ENCODE measurements at regions not wholly inside any gene's neighbourhood (a gene's known extent, or its start where the extent isn't known, plus 50 kb on each side); places are given as distances from the start of the nearest gene placed in this dataset.

GRCh38 chr1:78263946-78264345 is 218.2 kb downstream of the GIPC2 start (continued):
- TF ChIP-seq BRF2 (IDR thresholded peaks at IDR 0.05; ENCODE audit: borderline replicate concordance, insufficient read depth, insufficient read length) (no peak), ZNF431 (CRISPR knock-in tag; IDR thresholded peaks at IDR 0.05) (no peak), RBM17 (IDR thresholded peaks at IDR 0.05; ENCODE audit: borderline replicate concordance, low read depth, low read length) (no peak), CBFB (CRISPR knock-in tag; IDR thresholded peaks at IDR 0.05) (no peak), ZC3H11A (IDR thresholded peaks at IDR 0.05; ENCODE audit: low read depth, low read length) (no peak), ZNF444 (CRISPR knock-in tag; IDR thresholded peaks at IDR 0.05) (no peak), ZBTB33 (CRISPR knock-in tag; IDR thresholded peaks at IDR 0.05) (no peak)

GRCh38 chr1:78267513-78268218 is 221.9 kb downstream of the GIPC2 start:
- intact Hi-C loops (cut with micrococcal nuclease): no loop called here
- no TSS peak for BruUV-seq (replicated peaks)
- Histone ChIP-seq H3K9me1 (ENCODE audit: control insufficient read depth, insufficient read depth, low read length) (no peaks in the 10 kb centered on the region), H3K9me3 (replicated peaks; ENCODE audit: control insufficient read depth, insufficient read depth, low read depth, low read length) (no peaks in the 10 kb centered on the region), H3K9ac (ENCODE audit: insufficient read depth in 1 of 2, low read depth in 2 of 2, low read length in 2 of 2) (no peak overlapping the region), H2AFZ (ENCODE audit: low read depth, low read length) (no peak overlapping the region), H3K27me3 (ENCODE audit: control insufficient read depth in 2 of 2, insufficient read depth in 2 of 2, low read length in 2 of 2) (no peaks in the 10 kb centered on the region), H3K27ac (ENCODE audit: extremely low read depth, low read depth, low read length) (no peak overlapping the region), H3K36me3 (ENCODE audit: control insufficient read depth, insufficient read depth, low read length) (no peaks in the 10 kb centered on the region), H3K4me3 (no peak overlapping the region), H3K4me2 (ENCODE audit: insufficient read depth, low read length) (no peak overlapping the region), H4K20me1 (replicated peaks; ENCODE audit: control insufficient read depth, insufficient read depth, low read length) (no peaks in the 10 kb centered on the region), H3K4me1 (replicated peaks in 1 of 2; ENCODE audit: control insufficient read depth in 2 of 2, insufficient read depth in 2 of 2, low read length in 2 of 2) (no peaks in the 10 kb centered on the region), H3K79me2 (ENCODE audit: control insufficient read depth, insufficient read depth, low read length) (no peaks in the 10 kb centered on the region)
- 0% methylated on average over 3 of the region's 3 CpGs for WGBS (ENCODE audit: insufficient coverage, low coverage, missing lambda C conversion rate)
- ChIA-PET POLR2A (interaction anchor here (0.6 kb wide), 1 partner anchor 27 kb away, joined by 3 read pairs; no protein-coding TSS in a partner anchor), CTCF (ENCODE audit: low intra/inter-chr PET ratio) (no interaction called here)
- ATAC-seq: no peak
- in situ Hi-C loops (cut with MboI): no loop called here
- peak; percentile 86 for TF ChIP-seq PCBP2 (IDR thresholded peaks at IDR 0.05; ENCODE audit: low read depth, low read length, poor library complexity, severe bottlenecking)
- no peak for TF ChIP-seq SRSF1 (IDR thresholded peaks at IDR 0.05; ENCODE audit: low read depth, low read length)
- no peak for TF ChIP-seq CLOCK (CRISPR knock-in tag; IDR thresholded peaks at IDR 0.05; ENCODE audit: borderline replicate concordance)
- no peak for TF ChIP-seq ZBTB9 (CRISPR knock-in tag; IDR thresholded peaks at IDR 0.05)
- no peak for FAIRE-seq
- DNase-seq (ENCODE audit: extremely low read depth in 1 of 4, low spot score in 3 of 4): no peak

All from K562 (cell line).